ENCODE measurements at regions not wholly inside any gene's neighbourhood (a gene's known extent, or its start where the extent isn't known, plus 50 kb on each side); places are given as distances from the start of the nearest gene placed in this dataset.
"Not testable (repeated sequence)": the region's sequence is repeated elsewhere in the genome, so short reads cannot be mapped to it uniquely, and the experiment has no call there.

- TF ChIP-seq MYC (IDR thresholded peaks at IDR 0.05; ENCODE audit: low read depth, low read length) (no peak), POLR2A (IDR thresholded peaks at IDR 0.05; ENCODE audit: extremely low read depth, insufficient read length) (no peak)
- TF ChIP-seq, protein P1, sequence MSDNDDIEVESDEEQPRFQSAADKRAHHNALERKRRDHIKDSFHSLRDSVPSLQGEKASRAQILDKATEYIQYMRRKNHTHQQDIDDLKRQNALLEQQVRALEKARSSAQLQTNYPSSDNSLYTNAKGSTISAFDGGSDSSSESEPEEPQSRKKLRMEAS (IDR thresholded peaks at IDR 0.05; ENCODE audit: low read depth, low read length): no peak
- TF ChIP-seq, protein P2, sequence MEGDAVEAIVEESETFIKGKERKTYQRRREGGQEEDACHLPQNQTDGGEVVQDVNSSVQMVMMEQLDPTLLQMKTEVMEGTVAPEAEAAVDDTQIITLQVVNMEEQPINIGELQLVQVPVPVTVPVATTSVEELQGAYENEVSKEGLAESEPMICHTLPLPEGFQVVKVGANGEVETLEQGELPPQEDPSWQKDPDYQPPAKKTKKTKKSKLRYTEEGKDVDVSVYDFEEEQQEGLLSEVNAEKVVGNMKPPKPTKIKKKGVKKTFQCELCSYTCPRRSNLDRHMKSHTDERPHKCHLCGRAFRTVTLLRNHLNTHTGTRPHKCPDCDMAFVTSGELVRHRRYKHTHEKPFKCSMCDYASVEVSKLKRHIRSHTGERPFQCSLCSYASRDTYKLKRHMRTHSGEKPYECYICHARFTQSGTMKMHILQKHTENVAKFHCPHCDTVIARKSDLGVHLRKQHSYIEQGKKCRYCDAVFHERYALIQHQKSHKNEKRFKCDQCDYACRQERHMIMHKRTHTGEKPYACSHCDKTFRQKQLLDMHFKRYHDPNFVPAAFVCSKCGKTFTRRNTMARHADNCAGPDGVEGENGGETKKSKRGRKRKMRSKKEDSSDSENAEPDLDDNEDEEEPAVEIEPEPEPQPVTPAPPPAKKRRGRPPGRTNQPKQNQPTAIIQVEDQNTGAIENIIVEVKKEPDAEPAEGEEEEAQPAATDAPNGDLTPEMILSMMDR (IDR thresholded peaks at IDR 0.05; ENCODE audit: low read depth, low read length): no peak
- DNase-seq (ENCODE audit: low read depth): no peak
- H3K4me3 ChIP-seq (ENCODE audit: low read depth, low read length): no peak overlapping the region
These were observed 80.0 kb downstream of the SHOX2 start for GRCh38 chr3:158026236-158026635.

DNA sequence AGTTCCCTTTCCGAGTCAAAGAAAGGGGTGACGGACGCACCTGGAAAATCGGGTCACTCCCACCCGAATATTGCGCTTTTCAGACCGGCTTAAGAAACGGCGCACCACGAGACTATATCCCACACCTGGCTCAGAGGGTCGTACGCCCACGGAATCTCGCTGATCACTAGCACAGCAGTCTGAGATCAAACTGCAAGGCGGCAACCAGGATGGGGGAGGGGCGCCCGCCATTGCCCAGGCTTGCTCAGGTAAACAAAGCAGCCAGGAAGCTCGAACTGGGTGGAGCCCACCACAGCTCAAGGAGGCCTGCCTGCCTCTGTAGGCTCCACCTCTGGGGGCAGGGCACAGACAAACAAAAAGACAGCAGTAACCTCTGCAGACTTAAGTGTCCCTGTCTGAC is 86.3 kb downstream of the SHOX2 start:
- DNase-seq (ENCODE audit: low read depth); H3K4me3 ChIP-seq (ENCODE audit: low read depth, low read length): not testable (repeated sequence)

GRCh38 chr3:158018462-158018861 is 87.8 kb downstream of the SHOX2 start:
- no peak for TF ChIP-seq MYC (IDR thresholded peaks at IDR 0.05; ENCODE audit: low read depth, low read length)
- TF ChIP-seq, protein P1 (IDR thresholded peaks at IDR 0.05; ENCODE audit: low read depth, low read length): no peak
- no peak for TF ChIP-seq POLR2A (IDR thresholded peaks at IDR 0.05; ENCODE audit: extremely low read depth, insufficient read length)
- TF ChIP-seq, protein P2 (IDR thresholded peaks at IDR 0.05; ENCODE audit: low read depth, low read length): no peak
- no peak for DNase-seq (ENCODE audit: low read depth)

DNA sequence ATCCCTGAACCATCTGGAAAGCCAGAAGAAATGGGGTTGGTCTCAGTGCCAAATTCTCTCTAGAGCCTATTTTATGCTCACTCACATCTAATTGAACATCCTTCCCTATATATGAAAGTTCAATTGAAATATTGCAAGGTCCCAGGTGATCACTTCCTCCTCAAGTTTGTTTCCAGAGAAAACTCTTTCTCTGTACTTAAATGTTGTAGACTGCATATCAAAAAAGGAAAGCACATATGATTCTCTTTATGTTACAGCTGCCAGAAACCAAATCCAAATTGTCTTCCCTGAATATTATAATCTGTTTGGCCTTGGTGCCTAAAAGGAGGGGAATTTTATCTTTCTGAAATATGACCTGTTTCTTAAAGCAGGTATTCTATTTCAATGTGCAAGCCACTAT is 93.3 kb downstream of the SHOX2 start:
- TF ChIP-seq, protein P1 (IDR thresholded peaks at IDR 0.05; ENCODE audit: low read depth, low read length): no peak
- TF ChIP-seq POLR2A (IDR thresholded peaks at IDR 0.05; ENCODE audit: extremely low read depth, insufficient read length) (no peak), MYC (IDR thresholded peaks at IDR 0.05; ENCODE audit: low read depth, low read length) (no peak)
- TF ChIP-seq, protein P2 (IDR thresholded peaks at IDR 0.05; ENCODE audit: low read depth, low read length): no peak
- DNase-seq (ENCODE audit: low read depth): no peak
- H3K4me3 ChIP-seq (ENCODE audit: low read depth, low read length): no peak overlapping the region

More at GRCh38 chr3:158018462-158018861, 87.8 kb downstream of the SHOX2 start:
- H3K4me3 ChIP-seq (ENCODE audit: low read depth, low read length): no peak overlapping the region

DNA sequence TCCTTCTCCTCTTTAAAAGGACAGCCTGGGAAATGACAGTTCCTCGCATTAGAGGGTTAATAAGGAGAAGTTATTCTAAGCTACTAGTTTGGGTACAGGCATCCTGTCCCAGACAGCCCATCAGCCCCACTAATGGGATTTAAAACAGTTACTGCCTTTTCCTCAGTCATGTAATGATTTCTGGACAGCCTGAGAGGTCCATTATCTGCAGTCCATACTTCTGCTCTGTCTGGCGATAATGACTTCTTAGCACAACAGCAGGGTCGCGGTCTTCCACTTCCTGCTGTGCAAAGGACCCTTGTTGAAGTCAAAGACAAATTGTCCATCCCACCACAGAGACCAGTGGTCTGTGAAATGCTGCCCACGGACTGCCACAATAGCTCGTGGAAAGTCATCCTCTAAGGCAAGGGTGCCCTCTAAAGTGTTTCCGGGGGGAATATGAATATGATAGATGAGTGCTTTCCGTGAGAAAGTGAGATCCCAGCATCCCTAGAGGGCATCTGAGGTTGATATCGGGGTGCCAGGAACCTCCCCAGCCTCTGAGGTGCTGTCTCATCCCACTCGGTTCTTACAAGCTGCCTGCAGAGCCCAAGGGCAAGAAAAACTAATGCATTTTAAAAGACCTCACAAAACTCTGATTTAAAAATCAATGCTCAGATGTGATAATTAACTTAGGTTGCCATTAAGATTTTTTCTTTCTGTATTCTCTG is 100.7 kb downstream of the SHOX2 start:
- no peak for TF ChIP-seq POLR2A (IDR thresholded peaks at IDR 0.05; ENCODE audit: extremely low read depth, insufficient read length)
- TF ChIP-seq, protein P2 (IDR thresholded peaks at IDR 0.05; ENCODE audit: low read depth, low read length): no peak
- TF ChIP-seq, protein P1 (IDR thresholded peaks at IDR 0.05; ENCODE audit: low read depth, low read length): no peak
- TF ChIP-seq MYC (IDR thresholded peaks at IDR 0.05; ENCODE audit: low read depth, low read length): no peak
- no peak overlapping the region for H3K4me3 ChIP-seq (ENCODE audit: low read depth, low read length)
- no peak for DNase-seq (ENCODE audit: low read depth)

GRCh38 chr3:157999246-157999645 is 107.0 kb downstream of the SHOX2 start:
- TF ChIP-seq POLR2A (IDR thresholded peaks at IDR 0.05; ENCODE audit: extremely low read depth, insufficient read length) (no peak), MYC (IDR thresholded peaks at IDR 0.05; ENCODE audit: low read depth, low read length) (no peak)
- TF ChIP-seq, protein P2 (IDR thresholded peaks at IDR 0.05; ENCODE audit: low read depth, low read length): no peak
- TF ChIP-seq, protein P1 (IDR thresholded peaks at IDR 0.05; ENCODE audit: low read depth, low read length): no peak
- DNase-seq (ENCODE audit: low read depth): no peak
- no peak overlapping the region for H3K4me3 ChIP-seq (ENCODE audit: low read depth, low read length)
